ENCODE measurements at regions not wholly inside any gene's neighbourhood (a gene's known extent, or its start where the extent isn't known, plus 50 kb on each side); places are given as distances from the start of the nearest gene placed in this dataset.

DNA sequence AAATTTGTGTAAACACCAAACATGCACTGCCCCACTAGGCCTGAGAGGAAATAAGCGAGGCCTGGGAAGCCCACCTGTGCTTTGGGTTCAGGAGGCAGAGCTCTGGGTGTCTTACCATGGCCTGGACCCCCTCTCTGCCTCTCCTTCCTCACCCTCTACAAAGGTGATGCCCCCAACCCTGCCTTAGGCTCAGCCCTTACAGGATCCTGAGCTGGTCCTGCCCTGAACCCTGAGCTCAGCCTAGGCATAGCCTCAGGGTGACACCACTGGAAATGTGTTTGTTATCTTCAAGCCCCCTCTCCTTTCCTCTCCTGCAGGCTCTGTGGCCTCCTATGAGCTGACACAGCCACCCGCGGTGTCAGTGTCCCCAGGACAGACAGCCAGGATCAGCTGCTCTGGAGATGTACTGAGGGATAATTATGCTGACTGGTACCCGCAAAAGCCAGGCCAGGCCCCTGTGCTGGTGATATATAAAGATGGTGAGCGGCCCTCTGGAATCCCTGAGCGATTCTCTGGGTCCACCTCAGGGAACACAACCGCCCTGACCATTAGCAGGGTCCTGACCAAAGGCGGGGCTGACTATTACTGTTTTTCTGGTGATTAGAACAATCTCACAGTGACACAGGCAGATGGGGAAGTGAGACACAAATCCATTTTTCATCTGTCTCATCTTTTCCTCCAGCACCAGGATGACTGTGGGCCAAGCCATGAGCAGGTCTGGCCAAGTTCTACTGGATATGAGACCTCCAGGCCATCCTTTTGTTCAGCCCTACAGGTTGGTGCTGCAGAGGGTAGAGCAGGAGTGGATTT lies 117.8 kb downstream of the GGTLC2 start:
- TF ChIP-seq, protein P1, sequence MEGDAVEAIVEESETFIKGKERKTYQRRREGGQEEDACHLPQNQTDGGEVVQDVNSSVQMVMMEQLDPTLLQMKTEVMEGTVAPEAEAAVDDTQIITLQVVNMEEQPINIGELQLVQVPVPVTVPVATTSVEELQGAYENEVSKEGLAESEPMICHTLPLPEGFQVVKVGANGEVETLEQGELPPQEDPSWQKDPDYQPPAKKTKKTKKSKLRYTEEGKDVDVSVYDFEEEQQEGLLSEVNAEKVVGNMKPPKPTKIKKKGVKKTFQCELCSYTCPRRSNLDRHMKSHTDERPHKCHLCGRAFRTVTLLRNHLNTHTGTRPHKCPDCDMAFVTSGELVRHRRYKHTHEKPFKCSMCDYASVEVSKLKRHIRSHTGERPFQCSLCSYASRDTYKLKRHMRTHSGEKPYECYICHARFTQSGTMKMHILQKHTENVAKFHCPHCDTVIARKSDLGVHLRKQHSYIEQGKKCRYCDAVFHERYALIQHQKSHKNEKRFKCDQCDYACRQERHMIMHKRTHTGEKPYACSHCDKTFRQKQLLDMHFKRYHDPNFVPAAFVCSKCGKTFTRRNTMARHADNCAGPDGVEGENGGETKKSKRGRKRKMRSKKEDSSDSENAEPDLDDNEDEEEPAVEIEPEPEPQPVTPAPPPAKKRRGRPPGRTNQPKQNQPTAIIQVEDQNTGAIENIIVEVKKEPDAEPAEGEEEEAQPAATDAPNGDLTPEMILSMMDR (IDR thresholded peaks at IDR 0.05) = no peak
- TF ChIP-seq POLR2A (IDR thresholded peaks at IDR 0.05) (no peak), POLR2AphosphoS5 (IDR thresholded peaks at IDR 0.05; ENCODE audit: insufficient read depth in 1 of 2, low read depth in 1 of 2) (no peak)
